HG02884 (cell line): ENCODE measurements at regions not wholly inside any gene's neighbourhood (a gene's known extent, or its start where the extent isn't known, plus 50 kb on each side); places are given as distances from the start of the nearest gene placed in this dataset.

Experiments
- ATAC-seq: cut with Tn5 transposase; IDR thresholded peaks from one replicate; pipeline ENCODE4 v1.9.1; 2021; ENCODE audit warnings: mild to moderate bottlenecking, moderate library complexity; ENCODE audit not compliant: unreplicated experiment

- ATAC-seq = no peak
Measured at GRCh38 chr13:21814604-21815003, 143.7 kb downstream of the FGF9 start.

- ATAC-seq = no peak
Measured at GRCh38 chr13:21817878-21818277, 147.0 kb downstream of the FGF9 start.

GRCh38 chr13:21822029-21822428 is 151.2 kb downstream of the FGF9 start:
- ATAC-seq = no peak

- no peak for ATAC-seq
Measured at GRCh38 chr13:21823416-21823815, 152.5 kb downstream of the FGF9 start.

GRCh38 chr13:21823949-21824348 is 153.1 kb downstream of the FGF9 start:
- ATAC-seq = no peak

- ATAC-seq = no peak
Measured at GRCh38 chr13:21825186-21825585, 154.3 kb downstream of the FGF9 start.

GRCh38 chr13:21825801-21826200 is 154.9 kb downstream of the FGF9 start:
- no peak for ATAC-seq

- no peak for ATAC-seq
Measured at GRCh38 chr13:21826214-21827015, 155.5 kb downstream of the FGF9 start.

- no peak for ATAC-seq
Measured at GRCh38 chr13:21831654-21832324, 160.9 kb downstream of the FGF9 start.

- ATAC-seq = no peak
Measured at GRCh38 chr13:21833921-21834320, 163.0 kb downstream of the FGF9 start.

GRCh38 chr13:21834521-21834920 is 163.6 kb downstream of the FGF9 start:
- no peak for ATAC-seq

GRCh38 chr13:21837288-21837687 is 166.4 kb downstream of the FGF9 start:
- ATAC-seq = no peak

GRCh38 chr13:21837841-21838551 is 167.1 kb downstream of the FGF9 start:
- no peak for ATAC-seq

- ATAC-seq = no peak
Measured at GRCh38 chr13:21846605-21847004, 175.7 kb downstream of the FGF9 start.

- peak; percentile 72 for ATAC-seq
Measured at GRCh38 chr13:21849323-21849722, 178.4 kb downstream of the FGF9 start.

- no peak for ATAC-seq
Measured at GRCh38 chr13:21850013-21851006, 179.4 kb downstream of the FGF9 start.

- ATAC-seq = no peak
Measured at GRCh38 chr13:21852043-21852442, 181.2 kb downstream of the FGF9 start.

- ATAC-seq = no peak
Measured at GRCh38 chr13:21853779-21854178, 182.9 kb downstream of the FGF9 start.

GRCh38 chr13:21868823-21869222 is 197.9 kb downstream of the FGF9 start:
- no peak for ATAC-seq

GRCh38 chr13:21871382-21871781 is 200.5 kb downstream of the FGF9 start:
- ATAC-seq = no peak

- ATAC-seq = no peak
Measured at GRCh38 chr13:21871919-21872318, 201.0 kb downstream of the FGF9 start.
